Natural killer cell (primary cell): ENCODE measurements at regions not wholly inside any gene's neighbourhood (a gene's known extent, or its start where the extent isn't known, plus 50 kb on each side); places are given as distances from the start of the nearest gene placed in this dataset.

Experiments
- ATAC-seq, 3 donors: fragments of 150-1000 bp in 2 of 3; fragments of 200-7000 bp in 1 of 3; cut with Tn5 transposase; 1 replicate in 1 of 3; 2 replicates in 2 of 3; pipeline ENCODE4 v1.10.0; 2021; ENCODE audit warnings: mild to moderate bottlenecking in 2 of 3, moderate library complexity in 2 of 3
- DNase-seq, 2 donors: peaks; one replicate each; pipeline versions ENCODE4 v3.0.0 to v3.0.0-alpha.2; 2013 to 2021; ENCODE audit warnings: mixed read lengths in 1 of 2
- H3K27ac ChIP-seq: one replicate; pipeline ENCODE4 v1.5.1; 2013; ENCODE audit warnings: mild to moderate bottlenecking, low read length
- H3K27me3 ChIP-seq: one replicate; pipeline ENCODE4 v1.6.1; 2013; ENCODE audit warnings: low read length; ENCODE audit not compliant: control insufficient read depth, insufficient read depth
- H3K36me3 ChIP-seq: one replicate; pipeline ENCODE4 v1.6.1; 2013; ENCODE audit warnings: low read length; ENCODE audit not compliant: control insufficient read depth, insufficient read depth
- H3K4me1 ChIP-seq: one replicate; pipeline ENCODE4 v1.6.1; 2013; ENCODE audit warnings: low read length; ENCODE audit not compliant: control insufficient read depth, insufficient read depth
- H3K4me3 ChIP-seq: one replicate; pipeline ENCODE4 v1.5.1; 2013; ENCODE audit warnings: low read length
- H3K9me3 ChIP-seq: one replicate; pipeline ENCODE4 v1.6.1; 2013; ENCODE audit warnings: low read length; ENCODE audit not compliant: control insufficient read depth, insufficient read depth
- H3K27ac Mint-ChIP-seq, 2 donors: one replicate each; pipeline ENCODE4 v1.8.0; 2022; ENCODE audit warnings: mild to moderate bottlenecking in 2 of 2, mixed read lengths in 2 of 2, moderate library complexity in 1 of 2
- H3K27me3 Mint-ChIP-seq, 2 donors: one replicate each; pipeline ENCODE4 v1.8.0; 2022; ENCODE audit warnings: low read depth in 2 of 2, mixed read lengths in 2 of 2
- H3K36me3 Mint-ChIP-seq: one replicate; pipeline ENCODE4 v1.8.0; 2022; ENCODE audit warnings: mixed read lengths
- H3K4me1 Mint-ChIP-seq, 2 donors: one replicate each; pipeline ENCODE4 v1.8.0; 2022; ENCODE audit warnings: mixed read lengths in 2 of 2
- H3K4me3 Mint-ChIP-seq: one replicate; pipeline ENCODE4 v1.8.0; 2022; ENCODE audit warnings: mild to moderate bottlenecking, moderate library complexity, mixed read lengths
- H3K9me3 Mint-ChIP-seq, 2 donors: one replicate each; pipeline ENCODE4 v1.8.0; 2022; ENCODE audit warnings: mixed read lengths in 2 of 2
- WGBS: methylation state at CpG from one replicate; pipeline ENCODE4 v1.1.7; 2013; ENCODE audit warnings: missing lambda C conversion rate; ENCODE audit not compliant: insufficient coverage; 5-methylcytosine and 5-hydroxymethylcytosine counted together
- intact Hi-C: fragments of 100-400 bp; cut with micrococcal nuclease; formaldehyde crosslinking; loops from one replicate; pipeline ENCODE4 v1.14.2; 2022
- TF ChIP-seq, protein P1 (sequence below): fragments of 200-600 bp; IDR thresholded peaks from one replicate; pipeline ENCODE4 v1.8.0; 2022; ENCODE audit warnings: antibody characterized with exemption

DNA sequence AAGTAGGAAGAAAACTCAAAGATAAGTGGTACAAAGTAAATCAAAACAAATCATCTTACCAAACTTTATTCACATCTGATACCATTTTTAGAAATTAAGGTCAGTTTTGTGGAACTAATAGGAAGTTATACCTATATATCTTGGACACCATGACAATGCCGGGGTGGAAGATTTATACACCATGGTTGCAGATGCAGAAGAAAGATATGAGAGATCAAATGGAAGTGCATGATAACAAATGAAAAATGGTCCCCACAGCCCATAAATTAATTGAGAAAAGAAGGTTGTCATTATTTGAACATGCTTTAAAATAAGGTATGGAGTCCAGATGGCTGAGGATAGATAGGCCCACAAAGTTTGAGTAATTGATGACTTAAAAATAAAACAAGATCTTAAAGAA lies 276.8 kb downstream of the TSHZ3 start:
- Histone ChIP-seq H3K27ac (no peak overlapping the region), H3K4me1 (no peaks in the 10 kb centered on the region), H3K9me3 (no peaks in the 10 kb centered on the region), H3K4me3 (no peak overlapping the region), H3K27me3 (no peaks in the 10 kb centered on the region), H3K36me3 (no peaks in the 10 kb centered on the region)
- H3K27me3 Mint-ChIP-seq = peaks cover 36 to 49% of the 10 kb centered on the region in 2 donors
- DNase-seq = no peak
- intact Hi-C loops = no loop called here
- peaks cover 0 to 9% of the 10 kb centered on the region in 2 donors for H3K4me1 Mint-ChIP-seq
- H3K4me3 Mint-ChIP-seq = no peak overlapping the region
- 10% methylated on average over 1 of the region's 1 CpG for WGBS
- TF ChIP-seq, protein P1, sequence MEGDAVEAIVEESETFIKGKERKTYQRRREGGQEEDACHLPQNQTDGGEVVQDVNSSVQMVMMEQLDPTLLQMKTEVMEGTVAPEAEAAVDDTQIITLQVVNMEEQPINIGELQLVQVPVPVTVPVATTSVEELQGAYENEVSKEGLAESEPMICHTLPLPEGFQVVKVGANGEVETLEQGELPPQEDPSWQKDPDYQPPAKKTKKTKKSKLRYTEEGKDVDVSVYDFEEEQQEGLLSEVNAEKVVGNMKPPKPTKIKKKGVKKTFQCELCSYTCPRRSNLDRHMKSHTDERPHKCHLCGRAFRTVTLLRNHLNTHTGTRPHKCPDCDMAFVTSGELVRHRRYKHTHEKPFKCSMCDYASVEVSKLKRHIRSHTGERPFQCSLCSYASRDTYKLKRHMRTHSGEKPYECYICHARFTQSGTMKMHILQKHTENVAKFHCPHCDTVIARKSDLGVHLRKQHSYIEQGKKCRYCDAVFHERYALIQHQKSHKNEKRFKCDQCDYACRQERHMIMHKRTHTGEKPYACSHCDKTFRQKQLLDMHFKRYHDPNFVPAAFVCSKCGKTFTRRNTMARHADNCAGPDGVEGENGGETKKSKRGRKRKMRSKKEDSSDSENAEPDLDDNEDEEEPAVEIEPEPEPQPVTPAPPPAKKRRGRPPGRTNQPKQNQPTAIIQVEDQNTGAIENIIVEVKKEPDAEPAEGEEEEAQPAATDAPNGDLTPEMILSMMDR = no peak
- no peak overlapping the region for H3K27ac Mint-ChIP-seq
- no peaks in the 10 kb centered on the region for H3K9me3 Mint-ChIP-seq
- H3K36me3 Mint-ChIP-seq = no peaks in the 10 kb centered on the region
- ATAC-seq = no peak

DNA sequence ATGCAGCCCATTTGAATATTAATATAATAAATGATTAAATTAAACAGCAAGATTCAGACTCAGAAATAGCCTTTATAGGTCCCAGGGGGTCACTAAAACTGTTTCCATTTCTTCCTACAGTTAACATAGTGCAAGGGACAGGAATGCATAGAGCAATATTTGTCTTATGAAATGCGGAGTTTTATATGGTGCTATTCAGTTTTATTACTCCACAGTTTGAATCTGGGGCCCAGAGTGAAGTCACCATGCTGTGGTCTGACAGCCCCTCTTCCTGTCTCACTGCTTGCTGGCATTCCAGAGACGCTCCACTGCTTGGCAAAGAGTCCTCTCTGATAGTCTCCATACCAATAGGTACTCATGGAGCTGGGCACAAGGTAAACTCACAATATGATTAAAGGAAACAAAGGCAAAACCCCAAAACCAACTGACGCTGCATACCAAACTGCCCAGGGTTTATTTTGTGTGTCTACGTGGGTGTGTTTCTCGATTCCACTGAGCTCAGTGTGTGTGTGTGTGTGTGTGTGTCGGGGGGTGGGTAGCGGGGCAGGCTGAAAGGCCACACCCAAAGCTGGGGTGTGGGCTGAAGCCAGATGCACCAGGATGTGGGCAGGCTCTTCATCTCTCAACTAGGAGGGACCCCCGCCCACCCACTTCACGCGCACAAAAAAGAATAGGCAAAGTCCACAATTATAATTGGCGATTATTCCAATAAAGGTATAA lies 277.9 kb downstream of the TSHZ3 start:
- Histone ChIP-seq H3K4me1 (no peaks in the 10 kb centered on the region), H3K9me3 (no peaks in the 10 kb centered on the region), H3K4me3 (no peak overlapping the region), H3K27me3 (no peaks in the 10 kb centered on the region), H3K27ac (no peak overlapping the region), H3K36me3 (no peaks in the 10 kb centered on the region)
- Mint-ChIP-seq H3K9me3 (no peaks in the 10 kb centered on the region), H3K36me3 (no peaks in the 10 kb centered on the region), H3K27ac (no peak overlapping the region), H3K4me1 (peaks cover 0 to 9% of the 10 kb centered on the region in 2 donors), H3K4me3 (no peak overlapping the region), H3K27me3 (peaks cover 36 to 48% of the 10 kb centered on the region in 2 donors)
- intact Hi-C loops = no loop called here
- DNase-seq = no peak
- WGBS = 80% methylated on average over 10 of the region's 11 CpGs
- TF ChIP-seq, protein P1 = no peak
- no peak for ATAC-seq

DNA sequence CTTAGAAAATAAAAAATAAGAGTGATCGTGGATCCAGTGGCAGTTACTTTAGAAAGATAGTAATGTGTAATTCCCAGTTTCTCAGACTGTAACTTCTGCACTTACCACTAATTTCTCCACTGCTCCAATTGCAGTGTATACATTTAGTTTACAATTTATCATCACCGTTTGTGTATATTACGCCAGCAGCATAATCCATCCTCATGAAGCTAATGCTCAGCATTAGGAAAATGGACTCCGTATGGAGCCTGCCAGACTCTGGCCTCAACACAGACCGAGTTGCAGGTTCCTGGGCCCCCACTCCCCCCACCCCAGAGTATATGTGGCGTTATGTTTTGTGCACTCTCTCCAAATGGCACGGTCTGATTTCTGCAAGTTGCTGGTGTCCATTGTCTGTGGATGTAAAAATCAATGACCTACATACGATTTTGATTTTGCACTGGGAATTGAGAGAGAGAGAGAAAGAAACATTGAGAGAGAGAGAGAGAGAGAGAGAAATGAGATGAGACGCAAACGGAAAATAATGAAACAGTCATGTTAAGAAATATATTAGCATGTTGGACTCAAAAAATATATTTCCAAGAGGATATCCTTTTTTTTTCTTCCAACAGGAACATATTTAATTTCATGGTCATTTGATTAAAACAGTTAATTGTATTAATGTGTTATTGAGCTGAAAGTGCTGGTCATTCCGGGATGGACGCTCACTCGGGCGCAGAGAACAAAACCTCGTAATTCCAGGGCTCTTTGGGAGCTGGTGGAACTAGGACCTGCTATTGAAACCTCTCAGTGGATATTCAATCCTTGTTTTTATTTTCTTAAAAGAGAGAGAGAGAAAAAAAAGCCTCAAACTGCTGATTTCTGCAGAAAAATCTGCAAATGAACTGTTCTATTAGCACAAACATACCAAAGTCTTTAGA lies 278.8 kb downstream of the TSHZ3 start:
- H3K27ac Mint-ChIP-seq = no peak overlapping the region
- H3K36me3 ChIP-seq = no peaks in the 10 kb centered on the region
- no peak for DNase-seq
- H3K4me1 ChIP-seq = no peaks in the 10 kb centered on the region
- ATAC-seq = no peak
- peaks cover 31 to 42% of the 10 kb centered on the region in 2 donors for H3K27me3 Mint-ChIP-seq
- no peaks in the 10 kb centered on the region for H3K9me3 Mint-ChIP-seq
- H3K4me1 Mint-ChIP-seq = peaks cover 0 to 9% of the 10 kb centered on the region in 2 donors
- H3K27me3 ChIP-seq = no peaks in the 10 kb centered on the region
- H3K27ac ChIP-seq = no peak overlapping the region
- H3K4me3 Mint-ChIP-seq = no peak overlapping the region
- intact Hi-C loops = no loop called here
- no peak overlapping the region for H3K4me3 ChIP-seq
- TF ChIP-seq, protein P1 = no peak
- no peaks in the 10 kb centered on the region for H3K36me3 Mint-ChIP-seq
- no peaks in the 10 kb centered on the region for H3K9me3 ChIP-seq
- 89% methylated on average over 14 of the region's 15 CpGs for WGBS
